ENCODE measurements at regions not wholly inside any gene's neighbourhood (a gene's known extent, or its start where the extent isn't known, plus 50 kb on each side); places are given as distances from the start of the nearest gene placed in this dataset.

DNA sequence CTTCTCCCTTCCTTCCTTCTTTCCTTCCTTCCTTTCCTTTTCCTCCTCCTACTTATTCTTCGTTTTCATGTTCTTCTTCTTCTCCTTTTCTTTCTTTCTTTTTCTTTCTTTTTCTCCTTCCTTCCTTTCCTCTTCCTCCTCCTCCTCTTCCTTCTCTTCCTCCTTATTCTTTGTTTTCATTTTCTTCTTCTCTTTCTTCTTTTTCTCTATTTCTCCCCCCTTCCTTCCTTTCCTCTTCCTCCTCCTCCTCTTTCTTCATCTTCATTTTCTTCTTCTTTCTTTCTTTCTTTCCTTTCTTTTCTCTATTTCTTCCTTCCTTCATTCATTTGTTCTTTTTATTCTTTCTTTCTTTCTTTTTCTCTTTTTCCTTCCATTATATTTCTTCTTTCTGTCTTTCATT lies 671.6 kb downstream of the IQCM start:
- TF ChIP-seq, protein P1, sequence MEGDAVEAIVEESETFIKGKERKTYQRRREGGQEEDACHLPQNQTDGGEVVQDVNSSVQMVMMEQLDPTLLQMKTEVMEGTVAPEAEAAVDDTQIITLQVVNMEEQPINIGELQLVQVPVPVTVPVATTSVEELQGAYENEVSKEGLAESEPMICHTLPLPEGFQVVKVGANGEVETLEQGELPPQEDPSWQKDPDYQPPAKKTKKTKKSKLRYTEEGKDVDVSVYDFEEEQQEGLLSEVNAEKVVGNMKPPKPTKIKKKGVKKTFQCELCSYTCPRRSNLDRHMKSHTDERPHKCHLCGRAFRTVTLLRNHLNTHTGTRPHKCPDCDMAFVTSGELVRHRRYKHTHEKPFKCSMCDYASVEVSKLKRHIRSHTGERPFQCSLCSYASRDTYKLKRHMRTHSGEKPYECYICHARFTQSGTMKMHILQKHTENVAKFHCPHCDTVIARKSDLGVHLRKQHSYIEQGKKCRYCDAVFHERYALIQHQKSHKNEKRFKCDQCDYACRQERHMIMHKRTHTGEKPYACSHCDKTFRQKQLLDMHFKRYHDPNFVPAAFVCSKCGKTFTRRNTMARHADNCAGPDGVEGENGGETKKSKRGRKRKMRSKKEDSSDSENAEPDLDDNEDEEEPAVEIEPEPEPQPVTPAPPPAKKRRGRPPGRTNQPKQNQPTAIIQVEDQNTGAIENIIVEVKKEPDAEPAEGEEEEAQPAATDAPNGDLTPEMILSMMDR (IDR thresholded peaks at IDR 0.05) = no peak

DNA sequence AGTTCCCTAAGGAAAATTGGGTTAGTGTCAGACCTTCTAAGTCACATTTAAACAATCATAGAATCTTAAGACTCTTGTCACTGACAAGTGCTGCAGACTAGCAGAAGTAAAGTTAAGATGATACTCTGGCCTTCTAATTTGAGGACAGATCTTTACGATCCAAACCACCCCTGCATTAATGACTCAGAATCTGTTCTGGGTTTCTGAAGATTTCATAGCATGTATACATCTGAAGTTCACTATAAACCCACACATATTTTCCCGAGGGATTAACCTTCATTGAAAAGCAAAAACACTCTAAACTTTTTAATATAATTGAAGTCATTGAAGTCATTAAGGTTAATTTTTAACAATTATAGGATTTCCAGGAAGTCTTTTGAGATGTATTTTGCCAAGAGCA lies 674.3 kb downstream of the IQCM start:
- TF ChIP-seq, protein P1 (IDR thresholded peaks at IDR 0.05) = no peak

DNA sequence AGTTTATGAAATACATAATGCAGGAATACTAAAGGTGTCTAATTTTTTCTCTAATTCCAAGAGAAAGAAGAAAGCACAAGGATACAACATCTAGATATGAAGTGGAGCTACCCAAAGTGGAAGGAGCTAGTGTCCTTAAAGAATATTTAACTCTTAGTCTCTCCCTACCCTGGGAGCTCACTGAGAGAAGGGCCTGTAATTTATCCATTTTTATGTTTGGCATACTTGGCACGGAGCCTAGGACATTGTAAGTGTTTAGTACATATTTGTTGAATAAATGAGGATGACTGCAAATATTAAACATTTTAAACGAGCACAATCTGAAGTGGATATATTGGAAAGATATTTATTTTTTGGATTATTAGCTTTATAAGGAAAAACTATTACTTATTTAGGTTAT lies 674.8 kb downstream of the IQCM start:
- TF ChIP-seq, protein P1 (IDR thresholded peaks at IDR 0.05) = no peak

DNA sequence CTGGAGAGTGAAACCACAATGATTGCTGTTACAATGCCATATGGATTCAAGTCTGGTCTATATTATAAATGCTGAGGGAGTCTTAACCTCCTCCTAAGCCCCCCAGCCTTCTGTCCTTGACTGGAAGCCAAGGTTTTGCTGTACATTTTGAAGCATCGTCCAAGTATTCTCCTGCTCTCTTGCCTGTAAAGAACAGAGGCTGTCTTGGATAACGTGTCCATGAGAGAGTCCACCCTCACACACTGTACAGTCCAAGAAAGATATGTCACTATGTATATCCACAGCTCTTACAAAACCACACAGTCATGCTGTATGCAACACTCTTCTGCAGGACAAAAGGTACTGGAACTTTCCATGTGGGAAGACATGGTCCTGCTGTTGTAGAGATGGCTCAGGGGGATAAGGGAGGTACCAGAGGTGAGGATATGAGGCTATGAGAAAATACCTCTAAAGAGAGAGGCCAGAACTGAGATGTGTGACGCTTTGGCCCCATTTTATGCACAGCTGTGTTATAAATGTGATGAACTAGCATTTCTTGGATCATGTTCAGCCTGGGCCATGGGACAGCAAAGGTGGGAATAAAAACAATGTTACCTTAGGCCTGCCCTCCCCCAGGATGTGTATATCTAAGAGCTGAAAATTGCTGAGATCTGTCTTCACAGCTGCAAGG lies 678.6 kb downstream of the IQCM start:
- TF ChIP-seq, protein P1 (IDR thresholded peaks at IDR 0.05) = no peak

DNA sequence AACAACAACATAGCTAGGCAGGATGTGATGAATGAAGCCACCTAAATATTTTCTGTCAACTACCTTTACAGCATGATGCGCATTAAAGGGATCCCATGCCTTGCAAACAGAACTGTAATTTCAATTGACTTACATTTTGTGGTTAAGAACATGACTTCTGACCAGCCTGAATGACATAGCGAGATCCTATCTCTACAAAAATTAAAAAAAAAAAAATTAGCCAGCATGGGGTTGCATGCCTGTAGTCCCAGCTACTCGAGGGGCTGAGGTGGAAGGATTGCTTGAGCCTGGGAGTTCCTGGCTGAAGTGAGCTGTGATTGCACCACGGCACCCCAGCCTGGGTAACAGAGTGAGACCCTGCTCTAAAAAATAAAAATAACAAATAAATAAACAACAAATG lies 680.6 kb downstream of the IQCM start:
- TF ChIP-seq, protein P1 (IDR thresholded peaks at IDR 0.05) = no peak

DNA sequence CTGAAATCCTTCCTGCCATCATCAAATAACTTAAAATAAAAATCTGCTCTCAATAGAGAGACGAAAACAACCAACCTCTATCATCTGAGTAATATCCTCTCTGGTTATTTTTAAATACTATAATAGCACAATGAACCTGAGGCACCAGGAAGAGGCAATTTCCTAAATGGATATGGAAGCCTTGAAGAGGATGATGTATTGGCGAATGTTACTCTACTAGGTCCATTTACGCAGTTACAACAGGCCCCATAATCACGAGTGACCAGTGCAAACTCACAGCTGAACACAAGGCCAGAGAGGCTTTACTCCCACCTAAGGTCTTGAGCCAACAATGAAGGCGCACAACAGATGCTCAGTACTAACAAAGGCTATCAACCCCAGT lies 678.8 kb upstream of the NR3C2 start:
- TF ChIP-seq, protein P1 (IDR thresholded peaks at IDR 0.05) = no peak

DNA sequence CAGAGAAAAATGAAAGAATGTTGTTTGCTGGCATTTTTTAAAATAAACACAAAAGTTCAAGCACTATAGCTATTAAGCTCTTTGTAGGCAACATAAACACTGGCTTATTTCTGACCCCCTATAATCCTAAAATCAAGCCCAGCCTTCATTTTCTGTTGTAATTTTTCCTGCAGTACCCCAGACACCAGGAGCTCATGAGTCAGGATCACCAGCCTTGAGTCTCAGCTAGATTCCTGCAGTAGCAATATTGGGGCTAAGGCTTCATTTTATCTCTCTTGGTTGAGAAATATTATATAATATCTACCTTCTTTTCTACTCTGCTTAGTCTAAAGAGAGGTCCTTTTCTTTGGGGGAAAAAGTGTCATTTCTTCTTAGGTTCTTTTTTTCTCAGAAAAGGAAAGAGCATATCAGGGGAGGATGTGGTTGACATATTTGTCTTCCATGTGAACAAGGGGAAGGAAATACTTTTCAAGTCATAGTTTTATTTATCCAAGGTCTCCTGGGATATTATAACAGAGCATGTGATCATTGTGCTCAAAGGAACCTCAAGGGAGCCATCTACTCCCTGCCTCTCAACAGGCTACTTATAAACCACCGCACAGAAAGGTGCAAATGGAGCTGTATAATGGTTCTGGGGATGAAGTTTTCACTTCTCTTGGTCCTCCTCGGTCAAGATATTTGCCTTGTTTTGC lies 678.3 kb upstream of the NR3C2 start:
- TF ChIP-seq, protein P1 (IDR thresholded peaks at IDR 0.05) = no peak

Data from LNCAP (cell line).